SK-N-SH (cell line): ENCODE measurements at regions not wholly inside any gene's neighbourhood (a gene's known extent, or its start where the extent isn't known, plus 50 kb on each side); places are given as distances from the start of the nearest gene placed in this dataset.

Source experiments
- CTCF ChIA-PET: fragments of 300-600, 350-600 bp; formaldehyde crosslinking; extraction: SDS; loops from one replicate; lab custom pipeline; 2021; lab: Yijun Ruan, JAX
- POLR2A ChIA-PET: fragments of 350-600 bp; sonication (Branson Sonifier 250); formaldehyde crosslinking; extraction: SDS; loops from one replicate; lab custom pipeline; 2020; ENCODE audit warnings: antibody characterized with exemption, inconsistent platforms; lab: Yijun Ruan, JAX
- DNase-seq: peaks from one replicate; pipeline ENCODE4 v3.0.0; 2012
- H2AFZ ChIP-seq: fragments of 200-600 bp; sonication (generic); 2 replicates; pipeline ENCODE4 v1.8.1; 2016; ENCODE audit warnings: antibody characterized with exemption, mild to moderate bottlenecking, low read depth
- H3F3A ChIP-seq: fragments of 200-600 bp; sonication (generic); replicated peaks from 2 replicates; pipeline ENCODE3; 2016; ENCODE audit warnings: antibody characterized with exemption, mild to moderate bottlenecking; ENCODE audit not compliant: insufficient read depth
- H3K27ac ChIP-seq, 2 experiments: fragments of 200-500 bp in 1 of 2; fragments of 200-600 bp in 1 of 2; sonication (Bioruptor generic) in 1 of 2; sonication (generic), shearing (Covaris generic) in 1 of 2; 2 replicates each; pipeline versions ENCODE4 v1.5.1 to v1.6.1; 2014 to 2016; ENCODE audit warnings: low read depth in 2 of 2, inconsistent platforms in 1 of 2, low read length in 1 of 2, mild to moderate bottlenecking in 1 of 2, mixed read lengths in 1 of 2
- H3K27me3 ChIP-seq: fragments of 200-600 bp; sonication (generic), shearing (Covaris generic); 2 replicates; pipeline ENCODE4 v1.6.1; 2016; ENCODE audit warnings: mixed run types; ENCODE audit not compliant: insufficient read depth
- H3K36me3 ChIP-seq, 2 experiments: fragments of 200-500 bp in 1 of 2; fragments of 200-600 bp in 1 of 2; sonication (Bioruptor generic) in 1 of 2; sonication (generic) in 1 of 2; replicated peaks in 1 of 2; 2 replicates each; pipeline versions ENCODE3 to v1.5.1; 2014 to 2016; ENCODE audit warnings: low read length in 1 of 2, mild to moderate bottlenecking in 1 of 2; ENCODE audit not compliant: insufficient read depth in 2 of 2, control insufficient read depth in 1 of 2
- H3K4me1 ChIP-seq, 2 experiments: fragments of 200-500 bp in 1 of 2; fragments of 200-600 bp in 1 of 2; sonication (Bioruptor generic) in 1 of 2; sonication (generic), shearing (Covaris generic) in 1 of 2; 2 replicates each; pipeline versions ENCODE4 v1.5.1 to v1.6.1; 2014 to 2016; ENCODE audit warnings: low read depth in 1 of 2, low read length in 1 of 2, mixed run types in 1 of 2; ENCODE audit not compliant: insufficient read depth in 2 of 2, control insufficient read depth in 1 of 2
- H3K4me2 ChIP-seq: fragments of 200-600 bp; sonication (generic), shearing (Covaris generic); 2 replicates; pipeline ENCODE4 v1.6.1; 2017; ENCODE audit warnings: mixed run types
- H3K4me3 ChIP-seq, 2 experiments: fragments of 200-500 bp in 1 of 2; fragments of 200-600 bp in 1 of 2; sonication (Bioruptor generic) in 1 of 2; sonication (generic), shearing (Covaris generic) in 1 of 2; 2 replicates each; pipeline versions ENCODE4 v1.5.1 to v1.8.1; 2014 to 2016; ENCODE audit warnings: low read depth in 2 of 2, inconsistent platforms in 1 of 2, low read length in 1 of 2, mild to moderate bottlenecking in 1 of 2, mixed read lengths in 1 of 2, moderate library complexity in 1 of 2
- H3K79me2 ChIP-seq: fragments of 200-600 bp; sonication (generic); 2 replicates; pipeline ENCODE4 v1.8.1; 2017; ENCODE audit warnings: mild to moderate bottlenecking; ENCODE audit not compliant: insufficient read depth
- H3K9ac ChIP-seq: fragments of 200-600 bp; sonication (generic); 2 replicates; pipeline ENCODE4 v1.6.1; 2017; ENCODE audit warnings: mixed run types
- H3K9me2 ChIP-seq: fragments of 200-600 bp; sonication (generic); 2 replicates; pipeline ENCODE4 v1.6.1; 2017; ENCODE audit warnings: mixed run types
- H3K9me3 ChIP-seq: fragments of 200-600 bp; sonication (generic); 2 replicates; pipeline ENCODE4 v1.6.1; 2017; ENCODE audit warnings: mixed run types, mild to moderate bottlenecking, moderate library complexity
- H4K20me1 ChIP-seq: fragments of 200-600 bp; sonication (generic); 2 replicates; pipeline ENCODE4 v1.6.1; 2017; ENCODE audit warnings: mild to moderate bottlenecking, mixed run types; ENCODE audit not compliant: insufficient read depth
- CHD2 ChIP-seq: fragments of 150-350 bp; IDR thresholded peaks from 2 replicates; pipeline ENCODE4 v1.6.1; 2018; ENCODE audit warnings: low read length; ENCODE audit not compliant: partially characterized antibody
- EP300 ChIP-seq, 2 experiments: IDR thresholded peaks; 2 replicates each; pipeline versions ENCODE4 v1.4.0 to v1.6.1; 2012; ENCODE audit warnings: borderline replicate concordance in 1 of 2, low read depth in 1 of 2, low read length in 1 of 2
- EZH2phosphoT487 ChIP-seq: fragments of 200-600 bp; sonication (generic); IDR thresholded peaks from 2 replicates; pipeline ENCODE4 v1.6.1; 2017; ENCODE audit warnings: low read depth, mixed run types, mild to moderate bottlenecking, antibody characterized with exemption, moderate library complexity, borderline replicate concordance
- FOSL2 ChIP-seq: IDR thresholded peaks from 2 replicates; pipeline ENCODE4 v1.4.0; 2012; ENCODE audit warnings: low read depth, mild to moderate bottlenecking, moderate library complexity, borderline replicate concordance
- FOXM1 ChIP-seq: IDR thresholded peaks from 2 replicates; pipeline ENCODE4 v1.4.0; 2012; ENCODE audit warnings: low read depth, mild to moderate bottlenecking
- GABPA ChIP-seq: IDR thresholded peaks from 2 replicates; pipeline ENCODE4 v1.4.0; 2012; ENCODE audit warnings: low read depth, mild to moderate bottlenecking
- JUND ChIP-seq: IDR thresholded peaks from 2 replicates; pipeline ENCODE4 v1.4.0; 2012
- MEF2A ChIP-seq: IDR thresholded peaks from 2 replicates; pipeline ENCODE4 v1.4.0; 2012; ENCODE audit warnings: low read depth, borderline replicate concordance
- MXI1 ChIP-seq: IDR thresholded peaks from 2 replicates; pipeline ENCODE4 v1.6.1; 2012; ENCODE audit warnings: mild to moderate bottlenecking, low read depth, low read length, improper control_type of control experiment
- RAD21 ChIP-seq: IDR thresholded peaks from 2 replicates; pipeline ENCODE4 v1.6.1; 2012; ENCODE audit warnings: mild to moderate bottlenecking, low read length
- RFX5 ChIP-seq: IDR thresholded peaks from 2 replicates; pipeline ENCODE4 v1.6.1; 2012; ENCODE audit warnings: mild to moderate bottlenecking, improper control_type of control experiment, low read length
- TAF1 ChIP-seq: IDR thresholded peaks from 2 replicates; pipeline ENCODE4 v1.6.1; 2012; ENCODE audit warnings: low read depth, mild to moderate bottlenecking, low read length, moderate library complexity, borderline replicate concordance
- TCF12 ChIP-seq: IDR thresholded peaks from 2 replicates; pipeline ENCODE4 v1.4.0; 2012
- YY1 ChIP-seq: IDR thresholded peaks from 2 replicates; pipeline ENCODE4 v1.4.0; 2012; ENCODE audit warnings: low read depth, mild to moderate bottlenecking
- WGBS: methylation state at CpG from one replicate; pipeline ENCODE4 v1.1.6; 2017; ENCODE audit warnings: low lambda C conversion rate; 5-methylcytosine and 5-hydroxymethylcytosine counted together
- TF ChIP-seq, protein P1 (sequence below): fragments of 150-350 bp; IDR thresholded peaks from 2 replicates; pipeline ENCODE4 v1.6.1; 2017; ENCODE audit warnings: antibody characterized with exemption, low read length, low read depth, borderline replicate concordance
- TF ChIP-seq, protein P2 (sequence below): IDR thresholded peaks from 2 replicates; pipeline ENCODE4 v1.4.0; 2012; ENCODE audit warnings: low read depth, borderline replicate concordance
- TF ChIP-seq, protein P3 (sequence below): fragments of 200-600 bp; sonication (generic); IDR thresholded peaks from 2 replicates; pipeline ENCODE4 v1.6.1; 2017; ENCODE audit warnings: antibody characterized with exemption, mild to moderate bottlenecking, moderate library complexity
- TF ChIP-seq, protein P4 (sequence below): IDR thresholded peaks from 2 replicates; pipeline ENCODE4 v1.6.1; 2012; ENCODE audit warnings: mild to moderate bottlenecking, low read depth, low read length, moderate library complexity

DNA sequence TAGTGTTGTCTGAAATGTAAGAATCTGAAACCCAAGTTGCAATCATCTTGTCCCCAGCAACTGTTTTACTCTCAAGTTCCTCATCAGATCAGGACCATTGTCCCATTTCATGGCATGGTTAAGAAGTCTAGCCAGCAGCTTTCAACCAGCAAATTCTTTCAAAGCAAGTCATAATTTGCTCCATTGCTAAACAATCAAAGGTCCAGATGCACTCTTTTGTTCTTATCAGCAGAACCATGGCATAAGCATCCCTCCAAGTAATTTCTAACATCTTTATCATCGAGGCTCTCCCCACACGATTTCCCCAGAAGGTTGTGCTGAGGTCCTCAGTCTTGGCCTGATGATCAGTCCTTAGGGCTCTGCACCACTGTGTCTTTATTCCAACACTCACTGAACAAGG, 67.5 kb upstream of the APCDD1 start:
- no peaks in the 10 kb centered on the region for H3K79me2 ChIP-seq
- H3K4me2 ChIP-seq: no peak overlapping the region
- CTCF ChIA-PET: no interaction called here

More for the DNA sequence above, 67.5 kb upstream of the APCDD1 start:
- H3K4me1 ChIP-seq: no peaks in the 10 kb centered on the region
- TF ChIP-seq TAF1: no peak
- TF ChIP-seq GABPA: no peak
- TF ChIP-seq, protein P1, sequence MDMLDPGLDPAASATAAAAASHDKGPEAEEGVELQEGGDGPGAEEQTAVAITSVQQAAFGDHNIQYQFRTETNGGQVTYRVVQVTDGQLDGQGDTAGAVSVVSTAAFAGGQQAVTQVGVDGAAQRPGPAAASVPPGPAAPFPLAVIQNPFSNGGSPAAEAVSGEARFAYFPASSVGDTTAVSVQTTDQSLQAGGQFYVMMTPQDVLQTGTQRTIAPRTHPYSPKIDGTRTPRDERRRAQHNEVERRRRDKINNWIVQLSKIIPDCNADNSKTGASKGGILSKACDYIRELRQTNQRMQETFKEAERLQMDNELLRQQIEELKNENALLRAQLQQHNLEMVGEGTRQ: no peak
- no peak for TF ChIP-seq EP300 (IDR thresholded peaks at IDR 0.05; ENCODE audit: borderline replicate concordance in 1 of 2, low read depth in 1 of 2, low read length in 1 of 2)
- TF ChIP-seq JUND: no peak
- TF ChIP-seq FOSL2: no peak
- no peak for TF ChIP-seq RFX5
- TF ChIP-seq MXI1: no peak
- TF ChIP-seq YY1: no peak
- no peak for TF ChIP-seq TCF12
- TF ChIP-seq, protein P2, sequence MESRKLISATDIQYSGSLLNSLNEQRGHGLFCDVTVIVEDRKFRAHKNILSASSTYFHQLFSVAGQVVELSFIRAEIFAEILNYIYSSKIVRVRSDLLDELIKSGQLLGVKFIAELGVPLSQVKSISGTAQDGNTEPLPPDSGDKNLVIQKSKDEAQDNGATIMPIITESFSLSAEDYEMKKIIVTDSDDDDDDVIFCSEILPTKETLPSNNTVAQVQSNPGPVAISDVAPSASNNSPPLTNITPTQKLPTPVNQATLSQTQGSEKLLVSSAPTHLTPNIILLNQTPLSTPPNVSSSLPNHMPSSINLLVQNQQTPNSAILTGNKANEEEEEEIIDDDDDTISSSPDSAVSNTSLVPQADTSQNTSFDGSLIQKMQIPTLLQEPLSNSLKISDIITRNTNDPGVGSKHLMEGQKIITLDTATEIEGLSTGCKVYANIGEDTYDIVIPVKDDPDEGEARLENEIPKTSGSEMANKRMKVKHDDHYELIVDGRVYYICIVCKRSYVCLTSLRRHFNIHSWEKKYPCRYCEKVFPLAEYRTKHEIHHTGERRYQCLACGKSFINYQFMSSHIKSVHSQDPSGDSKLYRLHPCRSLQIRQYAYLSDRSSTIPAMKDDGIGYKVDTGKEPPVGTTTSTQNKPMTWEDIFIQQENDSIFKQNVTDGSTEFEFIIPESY: no peak
- no peak for TF ChIP-seq EZH2phosphoT487
- TF ChIP-seq, protein P3, sequence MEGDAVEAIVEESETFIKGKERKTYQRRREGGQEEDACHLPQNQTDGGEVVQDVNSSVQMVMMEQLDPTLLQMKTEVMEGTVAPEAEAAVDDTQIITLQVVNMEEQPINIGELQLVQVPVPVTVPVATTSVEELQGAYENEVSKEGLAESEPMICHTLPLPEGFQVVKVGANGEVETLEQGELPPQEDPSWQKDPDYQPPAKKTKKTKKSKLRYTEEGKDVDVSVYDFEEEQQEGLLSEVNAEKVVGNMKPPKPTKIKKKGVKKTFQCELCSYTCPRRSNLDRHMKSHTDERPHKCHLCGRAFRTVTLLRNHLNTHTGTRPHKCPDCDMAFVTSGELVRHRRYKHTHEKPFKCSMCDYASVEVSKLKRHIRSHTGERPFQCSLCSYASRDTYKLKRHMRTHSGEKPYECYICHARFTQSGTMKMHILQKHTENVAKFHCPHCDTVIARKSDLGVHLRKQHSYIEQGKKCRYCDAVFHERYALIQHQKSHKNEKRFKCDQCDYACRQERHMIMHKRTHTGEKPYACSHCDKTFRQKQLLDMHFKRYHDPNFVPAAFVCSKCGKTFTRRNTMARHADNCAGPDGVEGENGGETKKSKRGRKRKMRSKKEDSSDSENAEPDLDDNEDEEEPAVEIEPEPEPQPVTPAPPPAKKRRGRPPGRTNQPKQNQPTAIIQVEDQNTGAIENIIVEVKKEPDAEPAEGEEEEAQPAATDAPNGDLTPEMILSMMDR: no peak
- TF ChIP-seq, protein P4, sequence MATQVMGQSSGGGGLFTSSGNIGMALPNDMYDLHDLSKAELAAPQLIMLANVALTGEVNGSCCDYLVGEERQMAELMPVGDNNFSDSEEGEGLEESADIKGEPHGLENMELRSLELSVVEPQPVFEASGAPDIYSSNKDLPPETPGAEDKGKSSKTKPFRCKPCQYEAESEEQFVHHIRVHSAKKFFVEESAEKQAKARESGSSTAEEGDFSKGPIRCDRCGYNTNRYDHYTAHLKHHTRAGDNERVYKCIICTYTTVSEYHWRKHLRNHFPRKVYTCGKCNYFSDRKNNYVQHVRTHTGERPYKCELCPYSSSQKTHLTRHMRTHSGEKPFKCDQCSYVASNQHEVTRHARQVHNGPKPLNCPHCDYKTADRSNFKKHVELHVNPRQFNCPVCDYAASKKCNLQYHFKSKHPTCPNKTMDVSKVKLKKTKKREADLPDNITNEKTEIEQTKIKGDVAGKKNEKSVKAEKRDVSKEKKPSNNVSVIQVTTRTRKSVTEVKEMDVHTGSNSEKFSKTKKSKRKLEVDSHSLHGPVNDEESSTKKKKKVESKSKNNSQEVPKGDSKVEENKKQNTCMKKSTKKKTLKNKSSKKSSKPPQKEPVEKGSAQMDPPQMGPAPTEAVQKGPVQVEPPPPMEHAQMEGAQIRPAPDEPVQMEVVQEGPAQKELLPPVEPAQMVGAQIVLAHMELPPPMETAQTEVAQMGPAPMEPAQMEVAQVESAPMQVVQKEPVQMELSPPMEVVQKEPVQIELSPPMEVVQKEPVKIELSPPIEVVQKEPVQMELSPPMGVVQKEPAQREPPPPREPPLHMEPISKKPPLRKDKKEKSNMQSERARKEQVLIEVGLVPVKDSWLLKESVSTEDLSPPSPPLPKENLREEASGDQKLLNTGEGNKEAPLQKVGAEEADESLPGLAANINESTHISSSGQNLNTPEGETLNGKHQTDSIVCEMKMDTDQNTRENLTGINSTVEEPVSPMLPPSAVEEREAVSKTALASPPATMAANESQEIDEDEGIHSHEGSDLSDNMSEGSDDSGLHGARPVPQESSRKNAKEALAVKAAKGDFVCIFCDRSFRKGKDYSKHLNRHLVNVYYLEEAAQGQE: no peak
- no peak for TF ChIP-seq FOXM1
- TF ChIP-seq MEF2A: no peak
- no peak for TF ChIP-seq RAD21
- TF ChIP-seq CHD2: no peak
- H3K9me3 ChIP-seq: no peaks in the 10 kb centered on the region
- 8% methylated on average over 2 of the region's 2 CpGs for WGBS
- DNase-seq: no peak
- no peak overlapping the region for H3K27ac ChIP-seq
- H3K4me3 ChIP-seq: no peak overlapping the region
- H3K9ac ChIP-seq: no peak overlapping the region
- no peaks in the 10 kb centered on the region for H3K36me3 ChIP-seq
- H4K20me1 ChIP-seq: no peaks in the 10 kb centered on the region
- no peaks in the 10 kb centered on the region for H3K27me3 ChIP-seq
- no peaks in the 10 kb centered on the region for H3F3A ChIP-seq
- H2AFZ ChIP-seq: no peak overlapping the region
- H3K9me2 ChIP-seq: no peaks in the 10 kb centered on the region
- POLR2A ChIA-PET: no interaction called here
